GM12892 (cell line): ENCODE measurements at regions not wholly inside any gene's neighbourhood (a gene's known extent, or its start where the extent isn't known, plus 50 kb on each side); places are given as distances from the start of the nearest gene placed in this dataset.

Experiments
- DNase-seq: peaks from one replicate; pipeline ENCODE4 v3.0.0; 2011; ENCODE audit not compliant: insufficient read length
- FAIRE-seq: peaks from 2 replicates; lab custom pipeline; 2011; peaks lifted over from hg19 to GRCh38; lab: Jason Lieb, UNC
- POLR2A ChIP-seq: IDR thresholded peaks from 2 replicates; pipeline ENCODE4 v1.6.1; 2011; ENCODE audit warnings: low read depth, low read length, control low read depth
- POLR2AphosphoS5 ChIP-seq: IDR thresholded peaks from 2 replicates; pipeline ENCODE4 v1.6.1; 2011; ENCODE audit warnings: low read depth, low read length, control low read depth
- TAF1 ChIP-seq: IDR thresholded peaks from 2 replicates; pipeline ENCODE4 v1.6.1; 2011; ENCODE audit warnings: low read depth, mild to moderate bottlenecking, control low read depth, low read length, borderline replicate concordance

DNA sequence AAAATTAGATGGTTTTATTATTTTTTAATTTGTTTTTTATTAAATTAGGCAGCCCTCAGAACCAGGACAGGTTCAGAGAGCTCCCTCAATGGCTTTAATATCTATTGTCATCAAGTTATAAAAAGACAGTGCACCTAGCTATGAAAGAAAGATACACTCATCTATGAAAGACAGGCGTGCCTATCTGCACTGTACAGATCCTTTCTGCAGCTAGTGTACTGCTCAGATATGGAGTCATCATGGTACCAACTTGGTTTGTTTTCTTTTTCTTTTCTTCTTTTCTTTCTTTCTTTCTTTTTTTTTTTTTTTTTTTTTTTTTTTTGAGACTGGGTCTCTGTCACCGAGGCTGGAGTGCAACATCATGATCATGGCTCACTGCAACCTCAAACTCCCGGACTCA is 54.8 kb upstream of the GPBP1 start:
- FAIRE-seq: no peak
- TF ChIP-seq POLR2A: no peak
- TF ChIP-seq POLR2AphosphoS5: no peak
- no peak for TF ChIP-seq TAF1

DNA sequence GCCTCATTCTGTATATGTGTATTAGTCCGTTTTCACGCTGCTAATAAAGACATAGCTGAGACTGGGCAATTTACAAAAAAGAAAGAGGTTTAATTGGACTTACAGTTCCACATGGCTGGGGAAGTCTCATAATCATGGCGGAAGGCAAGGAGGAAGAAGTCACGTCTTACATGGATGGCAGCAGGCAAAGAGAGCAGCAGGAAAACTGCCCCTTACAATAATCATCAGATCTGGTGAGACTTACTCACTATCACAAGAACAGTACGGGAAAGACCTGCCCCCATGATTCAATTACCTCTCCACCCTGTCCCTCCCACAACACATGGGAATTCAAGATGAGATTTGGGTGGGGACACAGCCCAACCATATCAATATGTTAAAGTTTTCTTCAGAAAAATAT is 49.8 kb upstream of the GPBP1 start:
- FAIRE-seq (no peak), DNase-seq (no peak)
- TF ChIP-seq POLR2A: no peak
- no peak for TF ChIP-seq TAF1
- no peak for TF ChIP-seq POLR2AphosphoS5

More for the DNA sequence above, 54.8 kb upstream of the GPBP1 start:
- DNase-seq: no peak
